ENCODE measurements at regions not wholly inside any gene's neighbourhood (a gene's known extent, or its start where the extent isn't known, plus 50 kb on each side); places are given as distances from the start of the nearest gene placed in this dataset.

DNA sequence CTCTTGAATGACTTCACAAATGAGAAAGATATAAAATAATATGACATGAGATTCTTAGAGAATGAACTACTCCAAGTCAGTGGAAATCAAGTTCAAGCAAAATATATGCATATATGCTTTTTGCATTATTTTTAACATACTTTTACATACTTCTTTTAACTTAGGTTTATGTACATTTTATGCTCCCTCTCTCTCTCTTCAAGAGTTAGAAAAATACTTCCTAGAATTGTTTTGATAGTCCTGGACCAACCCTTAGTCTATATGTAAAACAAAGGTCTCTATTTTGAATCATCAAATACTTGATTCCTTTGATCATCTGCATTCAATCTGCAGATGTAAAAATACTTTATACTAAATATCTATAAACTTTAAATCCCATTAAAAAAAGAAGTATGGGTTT, 187.8 kb downstream of the DEPDC1B start:
- H3K4me1 ChIP-seq = no peaks in the 10 kb centered on the region
- no peaks in the 10 kb centered on the region for H3K27me3 ChIP-seq
- no peak overlapping the region for H3K4me3 ChIP-seq
- H3K27ac ChIP-seq = no peak overlapping the region
- DNase-seq (no peak), ATAC-seq (no peak)
- H3K9me3 ChIP-seq = no peaks in the 10 kb centered on the region
- TF ChIP-seq POLR2A (IDR thresholded peaks at IDR 0.05) = no peak
- TF ChIP-seq, protein P1, sequence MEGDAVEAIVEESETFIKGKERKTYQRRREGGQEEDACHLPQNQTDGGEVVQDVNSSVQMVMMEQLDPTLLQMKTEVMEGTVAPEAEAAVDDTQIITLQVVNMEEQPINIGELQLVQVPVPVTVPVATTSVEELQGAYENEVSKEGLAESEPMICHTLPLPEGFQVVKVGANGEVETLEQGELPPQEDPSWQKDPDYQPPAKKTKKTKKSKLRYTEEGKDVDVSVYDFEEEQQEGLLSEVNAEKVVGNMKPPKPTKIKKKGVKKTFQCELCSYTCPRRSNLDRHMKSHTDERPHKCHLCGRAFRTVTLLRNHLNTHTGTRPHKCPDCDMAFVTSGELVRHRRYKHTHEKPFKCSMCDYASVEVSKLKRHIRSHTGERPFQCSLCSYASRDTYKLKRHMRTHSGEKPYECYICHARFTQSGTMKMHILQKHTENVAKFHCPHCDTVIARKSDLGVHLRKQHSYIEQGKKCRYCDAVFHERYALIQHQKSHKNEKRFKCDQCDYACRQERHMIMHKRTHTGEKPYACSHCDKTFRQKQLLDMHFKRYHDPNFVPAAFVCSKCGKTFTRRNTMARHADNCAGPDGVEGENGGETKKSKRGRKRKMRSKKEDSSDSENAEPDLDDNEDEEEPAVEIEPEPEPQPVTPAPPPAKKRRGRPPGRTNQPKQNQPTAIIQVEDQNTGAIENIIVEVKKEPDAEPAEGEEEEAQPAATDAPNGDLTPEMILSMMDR (IDR thresholded peaks at IDR 0.05) = no peak
- intact Hi-C loops (cut with DNase I) = no loop called here
- H3K36me3 ChIP-seq (replicated peaks in 1 of 2; ENCODE audit: insufficient read depth in 1 of 2, low read depth in 2 of 2) = no peaks in the 10 kb centered on the region

DNA sequence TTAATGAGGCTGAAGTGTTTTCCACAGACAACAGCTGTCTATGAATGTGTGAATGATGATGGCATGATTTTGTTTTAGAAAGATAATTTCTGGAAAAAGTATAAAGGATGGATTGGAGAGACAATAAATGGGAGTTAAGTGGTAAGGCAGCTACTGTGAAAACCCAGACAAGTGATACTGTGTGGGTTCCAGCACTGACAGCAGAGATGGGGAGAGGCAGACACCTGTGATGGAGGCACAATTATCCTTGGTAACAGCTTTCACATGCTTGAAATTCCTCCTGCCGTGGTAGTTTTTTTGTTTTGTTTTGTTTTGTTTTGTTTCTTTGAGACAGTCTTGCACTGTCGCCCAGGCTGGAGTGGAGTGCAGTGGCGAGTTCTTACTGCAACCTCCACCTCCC, 189.3 kb downstream of the DEPDC1B start:
- H3K27me3 ChIP-seq = no peaks in the 10 kb centered on the region
- DNase-seq (no peak), ATAC-seq (no peak)
- H3K9me3 ChIP-seq = no peaks in the 10 kb centered on the region
- H3K27ac ChIP-seq = no peak overlapping the region
- intact Hi-C loops (cut with DNase I) = no loop called here
- H3K36me3 ChIP-seq (replicated peaks in 1 of 2; ENCODE audit: insufficient read depth in 1 of 2, low read depth in 2 of 2) = no peaks in the 10 kb centered on the region
- no peak overlapping the region for H3K4me3 ChIP-seq
- TF ChIP-seq POLR2A (IDR thresholded peaks at IDR 0.05) = no peak
- TF ChIP-seq, protein P1 (IDR thresholded peaks at IDR 0.05) = no peak
- no peaks in the 10 kb centered on the region for H3K4me1 ChIP-seq
- WGBS, 2 donors = 59 to 68% methylated on average over 3 of the region's 3 CpGs

DNA sequence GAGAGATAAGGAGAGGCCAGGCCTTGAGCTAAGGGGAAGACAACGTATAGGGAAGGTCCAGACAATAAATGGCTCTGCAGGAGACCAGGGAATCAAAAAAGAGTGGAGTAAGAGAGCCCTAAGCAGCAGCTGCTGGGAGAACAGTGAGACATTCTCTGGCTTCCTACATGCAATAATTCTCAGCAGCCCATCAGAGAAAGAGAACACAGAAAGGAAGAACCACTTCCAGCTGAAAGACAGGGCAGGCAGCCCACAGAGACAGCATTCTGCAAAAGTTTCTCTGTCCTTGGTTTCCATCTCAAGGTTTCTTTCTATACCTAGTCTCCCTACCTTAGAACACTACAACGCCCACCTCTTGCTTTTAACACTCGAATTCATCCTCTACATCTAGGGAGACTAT, 189.9 kb downstream of the DEPDC1B start:
- H3K27ac ChIP-seq = no peak overlapping the region
- TF ChIP-seq POLR2A (IDR thresholded peaks at IDR 0.05) = no peak
- TF ChIP-seq, protein P1 (IDR thresholded peaks at IDR 0.05) = no peak
- no peak for DNase-seq
- intact Hi-C loops (cut with DNase I) = no loop called here
- no peaks in the 10 kb centered on the region for H3K9me3 ChIP-seq
- WGBS, 2 donors = 53% methylated on average over 3 of the region's 3 CpGs
- no peaks in the 10 kb centered on the region for H3K36me3 ChIP-seq (replicated peaks in 1 of 2; ENCODE audit: insufficient read depth in 1 of 2, low read depth in 2 of 2)
- H3K4me1 ChIP-seq = no peaks in the 10 kb centered on the region
- H3K4me3 ChIP-seq = no peak overlapping the region
- no peak for ATAC-seq
- H3K27me3 ChIP-seq = no peaks in the 10 kb centered on the region

DNA sequence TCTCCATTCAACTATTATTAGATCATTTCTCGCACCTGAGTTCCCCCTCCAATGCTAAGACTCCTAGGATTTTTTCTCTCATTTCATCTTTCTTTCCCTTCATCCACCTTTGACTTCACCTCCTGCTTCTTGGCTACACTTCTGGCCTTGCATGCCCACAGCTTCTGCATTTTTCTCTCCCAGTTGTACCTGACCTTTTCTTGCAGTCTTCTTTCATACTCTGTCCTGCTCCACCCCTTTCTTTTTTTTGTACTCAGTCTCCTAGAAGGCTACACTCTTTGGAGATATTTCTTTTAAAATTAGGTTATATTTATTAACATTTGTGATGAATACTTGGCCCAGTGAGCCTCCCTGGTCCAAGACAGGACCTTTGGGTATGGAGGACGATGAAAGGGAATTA, 190.4 kb downstream of the DEPDC1B start:
- Histone ChIP-seq H3K27ac (no peak overlapping the region), H3K27me3 (no peaks in the 10 kb centered on the region), H3K9me3 (no peaks in the 10 kb centered on the region), H3K4me1 (no peaks in the 10 kb centered on the region), H3K4me3 (no peak overlapping the region), H3K36me3 (replicated peaks in 1 of 2; ENCODE audit: insufficient read depth in 1 of 2, low read depth in 2 of 2) (no peaks in the 10 kb centered on the region)
- WGBS, 2 donors = 49 to 79% methylated on average over 2 of the region's 2 CpGs
- no peak for TF ChIP-seq POLR2A (IDR thresholded peaks at IDR 0.05)
- TF ChIP-seq, protein P1 (IDR thresholded peaks at IDR 0.05) = no peak
- ATAC-seq (no peak), DNase-seq (no peak)
- intact Hi-C loops (cut with DNase I) = no loop called here

DNA sequence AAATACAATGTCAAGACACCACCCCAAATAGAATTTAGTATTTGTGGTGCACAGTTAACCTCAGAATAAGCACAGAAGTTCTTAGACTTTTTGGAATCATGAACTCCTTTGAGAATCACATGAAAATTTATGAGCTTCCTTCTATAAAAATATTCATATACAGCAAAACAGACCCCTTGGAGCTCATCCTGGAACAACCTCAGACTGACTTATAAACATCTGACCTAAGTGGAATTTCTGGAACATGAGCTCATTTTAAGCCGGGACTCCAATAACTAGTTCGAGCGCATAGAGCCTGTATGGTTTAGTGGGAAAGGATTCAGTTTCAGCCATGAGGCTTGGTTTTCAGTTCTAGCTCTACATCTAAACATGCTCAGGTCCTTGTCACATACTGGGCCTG, 192.3 kb downstream of the DEPDC1B start:
- intact Hi-C loops (cut with DNase I) = no loop called here
- no peaks in the 10 kb centered on the region for H3K4me1 ChIP-seq
- H3K4me3 ChIP-seq = no peak overlapping the region
- ATAC-seq = no peak
- H3K27me3 ChIP-seq = no peaks in the 10 kb centered on the region
- no peak for DNase-seq
- 89 to 98% methylated on average over 3 of the region's 3 CpGs for WGBS, 2 donors
- no peak for TF ChIP-seq POLR2A (IDR thresholded peaks at IDR 0.05)
- TF ChIP-seq, protein P1 (IDR thresholded peaks at IDR 0.05) = no peak
- no peaks in the 10 kb centered on the region for H3K9me3 ChIP-seq
- no peaks in the 10 kb centered on the region for H3K36me3 ChIP-seq (replicated peaks in 1 of 2; ENCODE audit: insufficient read depth in 1 of 2, low read depth in 2 of 2)
- no peak overlapping the region for H3K27ac ChIP-seq
